ENCODE measurements at regions not wholly inside any gene's neighbourhood (a gene's known extent, or its start where the extent isn't known, plus 50 kb on each side); places are given as distances from the start of the nearest gene placed in this dataset.

- DNase-seq (ENCODE audit: low spot score) = no peak
- H3K4me1 ChIP-seq (ENCODE audit: control insufficient read depth in 4 of 4, insufficient read depth in 4 of 4, low read length in 3 of 4) = peaks cover under 1 to 3% (median 2%) of the 10 kb centered on the region in 4 donors
- TF ChIP-seq FOXA2 (IDR thresholded peaks at IDR 0.05) (peak; percentile 79), NR2F2 (IDR thresholded peaks at IDR 0.05) (no peak), RXRA (IDR thresholded peaks at IDR 0.05) (peak in 1 of 2 donors; percentile 12), FOXA1 (IDR thresholded peaks at IDR 0.05) (peak; percentile 62), HNF4A (conservative IDR thresholded peaks at IDR 0.05) (peak; percentile 29 to 63)
- TF ChIP-seq, protein P1, sequence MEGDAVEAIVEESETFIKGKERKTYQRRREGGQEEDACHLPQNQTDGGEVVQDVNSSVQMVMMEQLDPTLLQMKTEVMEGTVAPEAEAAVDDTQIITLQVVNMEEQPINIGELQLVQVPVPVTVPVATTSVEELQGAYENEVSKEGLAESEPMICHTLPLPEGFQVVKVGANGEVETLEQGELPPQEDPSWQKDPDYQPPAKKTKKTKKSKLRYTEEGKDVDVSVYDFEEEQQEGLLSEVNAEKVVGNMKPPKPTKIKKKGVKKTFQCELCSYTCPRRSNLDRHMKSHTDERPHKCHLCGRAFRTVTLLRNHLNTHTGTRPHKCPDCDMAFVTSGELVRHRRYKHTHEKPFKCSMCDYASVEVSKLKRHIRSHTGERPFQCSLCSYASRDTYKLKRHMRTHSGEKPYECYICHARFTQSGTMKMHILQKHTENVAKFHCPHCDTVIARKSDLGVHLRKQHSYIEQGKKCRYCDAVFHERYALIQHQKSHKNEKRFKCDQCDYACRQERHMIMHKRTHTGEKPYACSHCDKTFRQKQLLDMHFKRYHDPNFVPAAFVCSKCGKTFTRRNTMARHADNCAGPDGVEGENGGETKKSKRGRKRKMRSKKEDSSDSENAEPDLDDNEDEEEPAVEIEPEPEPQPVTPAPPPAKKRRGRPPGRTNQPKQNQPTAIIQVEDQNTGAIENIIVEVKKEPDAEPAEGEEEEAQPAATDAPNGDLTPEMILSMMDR (IDR thresholded peaks at IDR 0.05; ENCODE audit: low read depth, low read length, missing input control) = no peak
- H3K9ac ChIP-seq (ENCODE audit: low read depth in 1 of 2, low read length in 2 of 2) = no peak overlapping the region
- no peaks in the 10 kb centered on the region for H3K27me3 ChIP-seq (ENCODE audit: control insufficient read depth in 4 of 4, insufficient read depth in 4 of 4, low read length in 3 of 4)
- H3K4me3 ChIP-seq (ENCODE audit: low read depth in 1 of 3, low read length in 3 of 3) = no peak overlapping the region
- no peak overlapping the region for H3K27ac ChIP-seq (ENCODE audit: low read depth in 1 of 2, low read length in 2 of 2)
- WGBS = 40% methylated on average over 3 of the region's 3 CpGs
- H3K9me3 ChIP-seq (ENCODE audit: control insufficient read depth in 4 of 4, low read length in 3 of 4) = peaks cover 0 to 9% (median 0%) of the 10 kb centered on the region in 4 donors
- peaks cover 0 to 1% (median 0%) of the 10 kb centered on the region in 4 donors for H3K36me3 ChIP-seq (ENCODE audit: control insufficient read depth in 4 of 4, insufficient read depth in 3 of 4, low read depth in 1 of 4, low read length in 3 of 4)
These were observed 120.4 kb upstream of the ATF7IP start for GRCh38 chr12:14244876-14245669.

GRCh38 chr12:14247166-14247565 lies 118.3 kb upstream of the ATF7IP start:
- Histone ChIP-seq H3K27ac (ENCODE audit: low read depth in 1 of 2, low read length in 2 of 2) (no peak overlapping the region), H3K4me3 (ENCODE audit: low read depth in 1 of 3, low read length in 3 of 3) (no peak overlapping the region), H3K4me1 (ENCODE audit: control insufficient read depth in 4 of 4, insufficient read depth in 4 of 4, low read length in 3 of 4) (peaks cover 0 to 3% (median 0%) of the 10 kb centered on the region in 4 donors), H3K27me3 (ENCODE audit: control insufficient read depth in 4 of 4, insufficient read depth in 4 of 4, low read length in 3 of 4) (no peaks in the 10 kb centered on the region), H3K9me3 (ENCODE audit: control insufficient read depth in 4 of 4, low read length in 3 of 4) (peaks cover 0 to 9% (median 0%) of the 10 kb centered on the region in 4 donors), H3K9ac (ENCODE audit: low read depth in 1 of 2, low read length in 2 of 2) (no peak overlapping the region), H3K36me3 (ENCODE audit: control insufficient read depth in 4 of 4, insufficient read depth in 3 of 4, low read depth in 1 of 4, low read length in 3 of 4) (peaks cover 0 to 1% (median 0%) of the 10 kb centered on the region in 4 donors)
- TF ChIP-seq YY1 (IDR thresholded peaks at IDR 0.05) (no peak), HNF4G (IDR thresholded peaks at IDR 0.05) (no peak), JUND (IDR thresholded peaks at IDR 0.05) (no peak), RAD21 (IDR thresholded peaks at IDR 0.05) (no peak), EGR1 (IDR thresholded peaks at IDR 0.05; ENCODE audit: low read depth in 2 of 2) (no peak)
- TF ChIP-seq, protein P1 (IDR thresholded peaks at IDR 0.05; ENCODE audit: low read depth, low read length, missing input control) = no peak
- TF ChIP-seq, protein P2, sequence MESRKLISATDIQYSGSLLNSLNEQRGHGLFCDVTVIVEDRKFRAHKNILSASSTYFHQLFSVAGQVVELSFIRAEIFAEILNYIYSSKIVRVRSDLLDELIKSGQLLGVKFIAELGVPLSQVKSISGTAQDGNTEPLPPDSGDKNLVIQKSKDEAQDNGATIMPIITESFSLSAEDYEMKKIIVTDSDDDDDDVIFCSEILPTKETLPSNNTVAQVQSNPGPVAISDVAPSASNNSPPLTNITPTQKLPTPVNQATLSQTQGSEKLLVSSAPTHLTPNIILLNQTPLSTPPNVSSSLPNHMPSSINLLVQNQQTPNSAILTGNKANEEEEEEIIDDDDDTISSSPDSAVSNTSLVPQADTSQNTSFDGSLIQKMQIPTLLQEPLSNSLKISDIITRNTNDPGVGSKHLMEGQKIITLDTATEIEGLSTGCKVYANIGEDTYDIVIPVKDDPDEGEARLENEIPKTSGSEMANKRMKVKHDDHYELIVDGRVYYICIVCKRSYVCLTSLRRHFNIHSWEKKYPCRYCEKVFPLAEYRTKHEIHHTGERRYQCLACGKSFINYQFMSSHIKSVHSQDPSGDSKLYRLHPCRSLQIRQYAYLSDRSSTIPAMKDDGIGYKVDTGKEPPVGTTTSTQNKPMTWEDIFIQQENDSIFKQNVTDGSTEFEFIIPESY (IDR thresholded peaks at IDR 0.05) = no peak
- TF ChIP-seq, protein P3, sequence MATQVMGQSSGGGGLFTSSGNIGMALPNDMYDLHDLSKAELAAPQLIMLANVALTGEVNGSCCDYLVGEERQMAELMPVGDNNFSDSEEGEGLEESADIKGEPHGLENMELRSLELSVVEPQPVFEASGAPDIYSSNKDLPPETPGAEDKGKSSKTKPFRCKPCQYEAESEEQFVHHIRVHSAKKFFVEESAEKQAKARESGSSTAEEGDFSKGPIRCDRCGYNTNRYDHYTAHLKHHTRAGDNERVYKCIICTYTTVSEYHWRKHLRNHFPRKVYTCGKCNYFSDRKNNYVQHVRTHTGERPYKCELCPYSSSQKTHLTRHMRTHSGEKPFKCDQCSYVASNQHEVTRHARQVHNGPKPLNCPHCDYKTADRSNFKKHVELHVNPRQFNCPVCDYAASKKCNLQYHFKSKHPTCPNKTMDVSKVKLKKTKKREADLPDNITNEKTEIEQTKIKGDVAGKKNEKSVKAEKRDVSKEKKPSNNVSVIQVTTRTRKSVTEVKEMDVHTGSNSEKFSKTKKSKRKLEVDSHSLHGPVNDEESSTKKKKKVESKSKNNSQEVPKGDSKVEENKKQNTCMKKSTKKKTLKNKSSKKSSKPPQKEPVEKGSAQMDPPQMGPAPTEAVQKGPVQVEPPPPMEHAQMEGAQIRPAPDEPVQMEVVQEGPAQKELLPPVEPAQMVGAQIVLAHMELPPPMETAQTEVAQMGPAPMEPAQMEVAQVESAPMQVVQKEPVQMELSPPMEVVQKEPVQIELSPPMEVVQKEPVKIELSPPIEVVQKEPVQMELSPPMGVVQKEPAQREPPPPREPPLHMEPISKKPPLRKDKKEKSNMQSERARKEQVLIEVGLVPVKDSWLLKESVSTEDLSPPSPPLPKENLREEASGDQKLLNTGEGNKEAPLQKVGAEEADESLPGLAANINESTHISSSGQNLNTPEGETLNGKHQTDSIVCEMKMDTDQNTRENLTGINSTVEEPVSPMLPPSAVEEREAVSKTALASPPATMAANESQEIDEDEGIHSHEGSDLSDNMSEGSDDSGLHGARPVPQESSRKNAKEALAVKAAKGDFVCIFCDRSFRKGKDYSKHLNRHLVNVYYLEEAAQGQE (IDR thresholded peaks at IDR 0.05) = no peak
- no peak for DNase-seq (ENCODE audit: low spot score)
- WGBS = 96% methylated on average over 4 of the region's 4 CpGs

Measured in liver (tissue), 8 donors.